Endothelial cell of umbilical vein (primary cell): ENCODE measurements at regions not wholly inside any gene's neighbourhood (a gene's known extent, or its start where the extent isn't known, plus 50 kb on each side); places are given as distances from the start of the nearest gene placed in this dataset.

Experiments used
- BruUV-seq: library from RNA; stranded (reverse); fragments of 400-500 nt; replicated peaks from 2 replicates; lab custom pipeline; 2021; lab: Mats Ljungman, UMichigan
- CTCF ChIA-PET: fragments of 300-600, 350-600 bp; sonication (Branson Sonifier 250); formaldehyde crosslinking; loops from one replicate; lab custom pipeline; 2021; ENCODE audit warnings: antibody characterized with exemption, inconsistent platforms; lab: Charles Lee
- POLR2A ChIA-PET: fragments of 300-600, 350-600 bp; sonication (Branson Sonifier 250); formaldehyde crosslinking; loops from one replicate; lab custom pipeline; 2021; ENCODE audit warnings: antibody characterized with exemption, inconsistent platforms; lab: Charles Lee
- DNase-seq: peaks from one replicate; pipeline ENCODE4 v3.0.0-alpha.2; 2011; ENCODE audit warnings: low read depth, low spot score
- FAIRE-seq: peaks from 2 replicates; lab custom pipeline; 2011; peaks lifted over from hg19 to GRCh38; lab: Jason Lieb, UNC
- H2AFZ ChIP-seq: 2 replicates; pipeline ENCODE4 v1.6.0; 2012; ENCODE audit warnings: low read depth, low read length, control low read depth, inconsistent platforms
- H3K27ac ChIP-seq: 2 replicates; pipeline ENCODE4 v1.5.1; 2011; ENCODE audit warnings: low read depth, mild to moderate bottlenecking, control low read depth, low read length, moderate library complexity; ENCODE audit not compliant: insufficient read depth
- H3K27me3 ChIP-seq, 2 experiments: 2 replicates each; pipeline versions ENCODE4 v1.6.0 to v1.6.1; 2011; ENCODE audit warnings: low read length in 2 of 2, mixed read lengths in 1 of 2; ENCODE audit not compliant: control insufficient read depth in 2 of 2, insufficient read depth in 2 of 2
- H3K36me3 ChIP-seq, 2 experiments: 2 replicates in 1 of 2; 3 replicates in 1 of 2; pipeline ENCODE4 v1.5.1; 2011; ENCODE audit warnings: low read length in 2 of 2, mild to moderate bottlenecking in 1 of 2, moderate library complexity in 1 of 2; ENCODE audit not compliant: control insufficient read depth in 2 of 2, insufficient read depth in 2 of 2; ENCODE audit errors: extremely low read depth in 1 of 2
- H3K4me1 ChIP-seq: 3 replicates; pipeline ENCODE4 v1.5.1; 2011; ENCODE audit warnings: mild to moderate bottlenecking, low read length; ENCODE audit not compliant: control insufficient read depth, insufficient read depth; ENCODE audit errors: extremely low read depth
- H3K4me2 ChIP-seq: 2 replicates; pipeline ENCODE4 v1.6.1; 2011; ENCODE audit warnings: low read length, control low read depth, mixed read lengths; ENCODE audit not compliant: insufficient read depth
- H3K4me3 ChIP-seq, 3 experiments: fragments of 200-600 bp in 1 of 3; sonication (generic), shearing (Covaris generic) in 1 of 3; replicated peaks in 1 of 3; 2 replicates each; pipeline ENCODE4 v1.5.1; 2011 to 2016; ENCODE audit warnings: control low read depth in 3 of 3, low read length in 3 of 3, mild to moderate bottlenecking in 2 of 3, inconsistent platforms in 1 of 3, low read depth in 1 of 3, moderate library complexity in 1 of 3; ENCODE audit not compliant: insufficient read depth in 1 of 3
- H3K79me2 ChIP-seq: 2 replicates; pipeline ENCODE4 v1.6.0; 2012; ENCODE audit warnings: low read length, inconsistent platforms; ENCODE audit not compliant: control insufficient read depth, insufficient read depth
- H3K9ac ChIP-seq: replicated peaks from 2 replicates; pipeline ENCODE3; 2011; ENCODE audit warnings: low read length, control low read depth; ENCODE audit not compliant: insufficient read depth; ENCODE audit errors: extremely low read depth
- H3K9me1 ChIP-seq: replicated peaks from 3 replicates; pipeline ENCODE4 v1.6.0; 2011; ENCODE audit warnings: mild to moderate bottlenecking, low read length; ENCODE audit not compliant: control insufficient read depth, insufficient read depth; ENCODE audit errors: extremely low read depth
- H3K9me3 ChIP-seq: replicated peaks from 2 replicates; pipeline ENCODE4 v1.5.1; 2012; ENCODE audit warnings: low read length, inconsistent platforms; ENCODE audit not compliant: control insufficient read depth, insufficient read depth
- H4K20me1 ChIP-seq: replicated peaks from 2 replicates; pipeline ENCODE3; 2011; ENCODE audit warnings: mild to moderate bottlenecking, low read length; ENCODE audit not compliant: control insufficient read depth, insufficient read depth; ENCODE audit errors: extremely low read depth
- CTCF ChIP-seq, 2 donors: IDR thresholded peaks; 1 replicate in 1 of 2; 2 replicates in 1 of 2; pipeline ENCODE4 v1.5.1; 2011; ENCODE audit warnings: low read length in 2 of 2, mild to moderate bottlenecking in 2 of 2, moderate library complexity in 2 of 2, control low read depth in 1 of 2, inconsistent platforms in 1 of 2, low read depth in 1 of 2; ENCODE audit not compliant: insufficient read depth in 1 of 2; ENCODE audit errors: extremely low read depth in 1 of 2
- EZH2 ChIP-seq: IDR thresholded peaks from 2 replicates; pipeline ENCODE4 v1.6.1; 2012; ENCODE audit warnings: borderline replicate concordance, low read depth, mild to moderate bottlenecking, moderate library complexity, low read length, inconsistent platforms; ENCODE audit not compliant: severe bottlenecking
- FOS ChIP-seq: IDR thresholded peaks from 2 replicates; pipeline ENCODE4 v1.6.1; 2011; ENCODE audit warnings: mild to moderate bottlenecking, low read length, moderate library complexity, borderline replicate concordance; ENCODE audit not compliant: insufficient read depth
- GATA2 ChIP-seq: IDR thresholded peaks from 2 replicates; pipeline ENCODE4 v1.7.0; 2011; ENCODE audit warnings: low read depth, mild to moderate bottlenecking, moderate library complexity, mixed read lengths, low read length; ENCODE audit not compliant: insufficient read length, insufficient read depth
- JUN ChIP-seq: IDR thresholded peaks from 2 replicates; pipeline ENCODE4 v1.6.1; 2011; ENCODE audit warnings: borderline replicate concordance, low read depth; ENCODE audit not compliant: insufficient read length, insufficient read depth
- MAX ChIP-seq: IDR thresholded peaks from 2 replicates; pipeline ENCODE4 v1.6.1; 2011; ENCODE audit not compliant: insufficient read depth, insufficient read length
- MYC ChIP-seq: IDR thresholded peaks from one replicate; pipeline ENCODE4 v1.6.1; 2011; ENCODE audit warnings: mild to moderate bottlenecking, low read depth, low read length
- POLR2A ChIP-seq: IDR thresholded peaks from 2 replicates; pipeline ENCODE4 v1.6.1; 2012; ENCODE audit warnings: low read depth, mild to moderate bottlenecking, control low read depth, low read length
- POLR2AphosphoS5 ChIP-seq: IDR thresholded peaks from 2 replicates; pipeline ENCODE4 v1.6.1; 2012; ENCODE audit warnings: low read depth, mild to moderate bottlenecking, control low read depth, low read length, moderate library complexity; ENCODE audit not compliant: insufficient read depth
- dilution Hi-C: fragments of 300-500 bp; cut with MboI; formaldehyde crosslinking; loops from one replicate; pipeline ENCODE4 v1.15.0; 2019; ENCODE audit warnings: low sequenced_read_pairs; ENCODE audit not compliant: extremely low pct_ligation_motif_present
- intact Hi-C: fragments of 100-400 bp; cut with micrococcal nuclease; formaldehyde crosslinking; loops from one replicate; pipeline ENCODE4 v1.10.0; 2022

GRCh38 chr2:41782306-41783158 is 265.3 kb upstream of the PKDCC start:
- Histone ChIP-seq H3K4me3 (no peak overlapping the region), H3K79me2 (no peaks in the 10 kb centered on the region), H4K20me1 (no peaks in the 10 kb centered on the region), H3K9ac (no peak overlapping the region), H3K36me3 (no peaks in the 10 kb centered on the region), H3K4me1 (no peaks in the 10 kb centered on the region), H3K9me3 (no peaks in the 10 kb centered on the region), H2AFZ (no peak overlapping the region), H3K9me1 (no peaks in the 10 kb centered on the region), H3K27me3 (peaks cover 0 to 3% of the 10 kb centered on the region in 2 experiments), H3K27ac (no peak overlapping the region), H3K4me2 (no peak overlapping the region)
- BruUV-seq, result no TSS peak
- intact Hi-C loops (loop anchor here (1.0 kb wide), 3 partner anchors 368 to 1869 kb away; no protein-coding TSS in a partner anchor), dilution Hi-C loops (no loop called here)
- TF ChIP-seq POLR2A (no peak), CTCF (IDR thresholded peaks at IDR 0.05; ENCODE audit: extremely low read depth in 1 of 2, insufficient read depth in 1 of 2, low read depth in 1 of 2, low read length in 2 of 2) (peak; percentile 42 to 52), JUN (no peak)
- FAIRE-seq (peak; percentile 67), DNase-seq (peak; percentile 60)
- CTCF ChIA-PET, result interaction anchor here (1.6 to 2.9 kb wide), 4 partner anchors 368 to 1869 kb away, joined by 5 to 28 read pairs (median 12); no protein-coding TSS in a partner anchor
- POLR2A ChIA-PET, result no interaction called here

GRCh38 chr2:41784496-41784895 is 263.3 kb upstream of the PKDCC start:
- Histone ChIP-seq H3K9ac (no peak overlapping the region), H3K4me1 (no peaks in the 10 kb centered on the region), H2AFZ (no peak overlapping the region), H3K36me3 (no peaks in the 10 kb centered on the region), H3K4me2 (no peak overlapping the region), H3K27ac (no peak overlapping the region), H3K9me3 (no peaks in the 10 kb centered on the region), H4K20me1 (no peaks in the 10 kb centered on the region), H3K27me3 (peaks cover 0 to 3% of the 10 kb centered on the region in 2 experiments), H3K79me2 (no peaks in the 10 kb centered on the region), H3K4me3 (no peak overlapping the region), H3K9me1 (no peaks in the 10 kb centered on the region)
- DNase-seq (no peak), FAIRE-seq (no peak)
- intact Hi-C loops (no loop called here), dilution Hi-C loops (no loop called here)
- CTCF ChIA-PET, result no interaction called here
- no peak for TF ChIP-seq CTCF (IDR thresholded peaks at IDR 0.05; ENCODE audit: extremely low read depth in 1 of 2, insufficient read depth in 1 of 2, low read depth in 1 of 2, low read length in 2 of 2)
- TF ChIP-seq GATA2, result no peak
- no peak for TF ChIP-seq MYC
- no peak for TF ChIP-seq JUN
- no peak for TF ChIP-seq MAX
- no peak for TF ChIP-seq POLR2AphosphoS5
- no peak for TF ChIP-seq FOS
- TF ChIP-seq EZH2, result no peak
- no peak for TF ChIP-seq POLR2A
- no TSS peak for BruUV-seq
- POLR2A ChIA-PET, result no interaction called here
